ENCODE measurements at regions not wholly inside any gene's neighbourhood (a gene's known extent, or its start where the extent isn't known, plus 50 kb on each side); places are given as distances from the start of the nearest gene placed in this dataset.
"Not testable (repeated sequence)": the region's sequence is repeated elsewhere in the genome, so short reads cannot be mapped to it uniquely, and the experiment has no call there.

DNA sequence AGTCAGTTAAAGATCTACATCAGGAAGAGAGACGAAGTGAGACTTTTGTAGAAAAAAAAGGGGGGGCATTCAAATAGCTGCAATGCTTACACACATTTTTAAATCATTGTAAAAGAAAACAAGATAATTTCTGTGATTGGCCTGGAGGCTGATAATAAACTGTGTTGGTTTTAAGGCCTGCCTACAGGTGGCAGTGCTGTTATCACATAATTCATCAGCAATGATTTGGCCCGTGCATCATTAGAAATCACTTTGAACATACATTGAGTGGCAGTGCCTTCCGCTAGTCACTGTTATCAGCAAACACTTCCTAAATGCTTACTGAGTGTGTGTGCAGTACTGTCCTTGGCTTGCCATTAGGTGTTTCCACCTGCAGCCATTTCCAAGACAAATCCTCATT is 831.9 kb downstream of the TRIML1 start:
- DNase-seq = no peak

DNA sequence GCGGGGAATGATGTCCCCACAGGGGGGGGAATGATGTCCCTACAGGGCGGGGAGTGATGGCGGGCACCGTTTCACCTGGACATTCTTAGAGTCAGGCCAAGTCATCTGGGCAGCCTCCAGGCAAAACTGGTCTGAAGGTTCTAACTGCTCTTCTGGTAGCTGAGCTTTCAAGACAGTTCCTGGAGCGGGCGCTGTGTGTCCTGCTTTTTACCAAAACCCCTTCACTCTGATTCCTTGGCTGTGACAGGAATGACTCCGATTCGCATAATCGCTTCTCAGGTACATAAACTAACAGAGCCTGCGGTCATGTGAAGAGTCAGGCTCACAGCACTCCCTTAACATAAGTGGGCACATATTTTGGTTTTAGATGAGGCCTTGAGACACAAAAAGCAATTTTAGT is 836.0 kb downstream of the TRIML1 start:
- no peak for DNase-seq

DNA sequence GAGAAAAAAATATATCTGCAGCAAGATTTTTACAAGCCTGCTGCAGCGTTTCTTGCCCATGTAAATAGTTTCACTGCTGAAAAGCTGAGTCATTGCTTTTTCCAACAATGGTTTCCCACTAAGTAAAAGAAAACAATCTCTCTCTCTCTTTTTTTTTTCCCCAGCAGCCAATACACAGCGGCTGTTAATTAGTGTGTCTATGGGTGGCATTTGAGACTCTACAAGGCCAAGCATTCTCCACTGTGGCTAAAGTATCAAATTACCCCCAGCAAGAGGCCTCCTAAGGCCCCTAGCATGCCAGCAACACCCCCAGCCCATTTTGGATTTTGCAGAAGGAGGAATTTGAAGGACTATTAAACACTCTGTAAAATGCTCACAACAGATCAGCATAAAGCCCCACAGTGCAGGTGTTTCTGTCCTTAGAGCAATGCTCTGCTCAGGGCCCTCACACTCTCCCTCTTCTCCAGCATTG is 837.4 kb downstream of the TRIML1 start:
- no peak for DNase-seq

DNA sequence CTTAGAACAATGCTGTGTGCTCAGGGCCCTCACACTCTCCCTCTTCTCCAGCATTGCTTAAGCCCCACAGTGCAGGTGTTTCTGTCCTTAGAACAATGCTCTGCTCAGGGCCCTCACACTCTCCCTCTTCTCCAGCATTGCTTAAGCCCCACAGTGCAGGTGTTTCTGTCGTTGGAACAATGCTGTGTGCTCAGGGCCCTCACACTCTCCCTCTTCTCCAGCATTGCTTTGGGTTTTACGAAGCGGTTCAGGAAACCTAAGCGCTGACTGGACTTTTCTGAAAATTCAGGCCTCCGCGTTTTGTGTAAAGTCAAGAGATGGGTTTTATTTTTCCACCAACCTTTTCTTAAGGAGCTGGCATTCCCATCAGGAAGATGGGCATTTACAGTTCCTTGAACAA is 838.0 kb downstream of the TRIML1 start:
- not testable (repeated sequence) for DNase-seq

DNA sequence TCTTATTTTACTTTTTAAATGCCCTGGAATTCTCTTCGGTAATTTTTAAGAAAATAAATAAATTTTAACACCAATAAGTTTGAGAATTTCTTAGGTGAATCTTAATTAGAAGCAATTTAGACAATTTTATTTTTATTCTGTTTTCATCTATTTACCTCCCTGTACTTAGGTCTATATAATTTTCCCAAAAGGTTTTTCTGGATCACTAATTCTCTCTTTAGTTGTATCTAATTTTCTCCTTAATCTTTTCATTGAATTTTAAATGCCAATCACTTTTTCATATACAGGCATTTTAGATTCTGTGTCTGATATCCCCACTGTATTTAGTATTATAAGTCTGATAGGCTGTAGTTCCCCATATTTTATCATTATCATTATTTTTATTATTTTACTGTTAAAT is 845.3 kb downstream of the TRIML1 start:
- no peak for DNase-seq

DNA sequence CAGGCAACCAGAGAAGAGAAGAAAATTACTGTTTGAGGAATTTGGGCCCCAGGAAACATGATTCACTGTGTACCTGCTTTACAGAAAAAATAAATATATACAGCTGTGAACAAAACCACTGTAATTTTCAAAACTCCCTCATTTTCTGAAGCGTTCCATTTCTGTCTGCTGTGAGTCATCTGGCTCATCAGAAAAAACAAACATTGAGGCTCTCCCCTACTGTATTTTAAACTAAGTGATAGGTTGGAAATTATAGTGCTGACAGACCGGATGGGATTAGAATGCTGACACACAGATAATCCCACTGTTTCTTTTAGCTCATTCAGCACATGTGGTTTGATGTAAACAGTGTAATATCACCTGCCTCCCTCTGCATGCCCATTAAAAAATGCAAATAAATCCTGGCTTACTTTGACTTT is 847.0 kb downstream of the TRIML1 start:
- no peak for DNase-seq

DNA sequence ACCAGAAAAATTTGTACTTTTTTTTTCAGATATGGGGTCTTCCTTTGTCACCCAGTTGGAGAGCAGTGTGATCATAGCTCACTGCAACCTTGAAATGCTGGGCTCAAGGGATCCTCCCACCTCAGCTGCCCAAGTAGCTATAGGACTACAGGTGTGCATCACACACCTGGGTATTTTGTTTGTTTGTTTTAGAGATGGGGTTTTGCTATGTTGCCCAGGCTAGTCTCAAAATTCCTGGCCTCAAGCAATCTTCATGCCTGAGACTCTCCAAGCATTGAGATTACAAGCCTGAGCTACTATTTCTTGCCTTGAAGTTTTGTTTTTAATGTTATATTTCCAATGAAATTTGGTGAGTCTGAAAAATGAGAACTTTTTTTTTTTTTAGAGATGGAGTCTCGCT is 847.8 kb downstream of the TRIML1 start:
- no peak for DNase-seq

DNA sequence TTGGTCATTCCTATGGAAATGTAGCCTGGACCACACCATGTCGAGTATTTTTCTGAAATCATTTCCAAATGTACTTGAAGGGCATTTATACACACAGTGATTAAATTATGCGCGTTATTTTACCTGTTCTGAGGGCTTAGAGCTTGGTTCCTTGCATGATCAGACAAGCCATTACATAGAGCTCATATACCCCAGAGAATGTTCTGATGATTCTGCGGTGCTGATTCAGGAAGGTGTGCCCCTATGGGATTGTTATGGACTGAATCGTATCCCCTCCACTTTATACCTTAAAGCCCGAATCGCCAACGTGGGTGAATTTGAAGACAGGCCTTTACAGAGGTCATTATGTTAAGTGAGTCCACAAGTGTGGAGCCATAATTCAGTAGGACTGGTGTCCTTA is 848.9 kb downstream of the TRIML1 start:
- no peak for DNase-seq

DNA sequence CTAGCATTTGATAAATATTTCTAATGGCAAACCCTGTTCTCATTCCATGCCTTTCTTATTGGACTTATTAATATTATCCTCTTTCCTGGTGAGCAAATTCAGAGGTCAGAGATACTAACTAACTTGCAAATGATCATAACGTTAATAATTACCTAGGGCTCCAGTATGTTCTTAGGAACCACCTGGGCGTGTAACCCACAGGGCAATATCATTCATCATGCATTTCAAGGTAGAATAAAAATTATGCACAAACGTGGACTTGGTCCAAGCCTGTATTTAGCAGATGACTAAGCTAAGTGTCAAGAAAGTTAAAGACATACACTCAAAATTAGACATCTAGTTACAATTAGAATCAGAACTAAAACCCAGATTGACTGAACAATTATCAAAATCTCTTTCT is 850.1 kb downstream of the TRIML1 start:
- no peak for DNase-seq

DNA sequence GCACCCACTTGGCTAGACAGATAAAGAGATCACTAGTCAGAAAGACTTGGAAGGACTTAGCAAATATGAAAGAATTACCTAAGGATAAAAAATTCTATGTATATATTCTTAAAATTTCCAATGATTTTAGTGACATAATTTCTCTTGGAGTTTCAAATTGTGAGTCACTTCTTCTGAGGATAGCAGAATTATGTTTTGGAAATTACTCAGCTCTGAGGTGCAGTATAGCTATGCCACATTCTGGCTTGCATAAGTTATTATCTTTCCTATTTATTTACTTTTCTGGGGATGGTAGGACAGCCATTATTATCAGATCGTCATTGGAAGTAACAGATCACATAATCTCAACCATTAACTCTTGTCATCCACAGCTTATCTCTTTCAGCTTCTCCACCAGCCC is 853.5 kb downstream of the TRIML1 start:
- DNase-seq = no peak

DNA sequence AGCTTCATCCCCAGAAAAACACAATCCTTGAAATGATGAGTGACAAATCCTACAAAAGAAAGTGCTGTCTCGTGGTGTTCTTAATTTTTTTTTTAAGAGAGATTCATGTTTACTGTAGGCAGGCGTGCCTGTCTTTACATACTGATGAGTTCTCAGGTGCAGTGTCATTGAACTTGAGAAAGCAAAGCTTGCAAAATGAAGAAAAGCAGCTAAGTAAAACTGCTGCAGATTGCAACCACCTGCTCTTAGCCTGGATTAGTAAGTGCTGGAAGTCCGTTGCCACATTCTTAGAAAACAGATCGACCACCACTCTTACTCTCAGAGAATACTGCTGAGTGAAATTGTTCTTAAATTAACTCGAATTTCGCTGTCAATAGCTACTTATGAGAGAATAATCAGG is 854.6 kb downstream of the TRIML1 start:
- no peak for DNase-seq

DNA sequence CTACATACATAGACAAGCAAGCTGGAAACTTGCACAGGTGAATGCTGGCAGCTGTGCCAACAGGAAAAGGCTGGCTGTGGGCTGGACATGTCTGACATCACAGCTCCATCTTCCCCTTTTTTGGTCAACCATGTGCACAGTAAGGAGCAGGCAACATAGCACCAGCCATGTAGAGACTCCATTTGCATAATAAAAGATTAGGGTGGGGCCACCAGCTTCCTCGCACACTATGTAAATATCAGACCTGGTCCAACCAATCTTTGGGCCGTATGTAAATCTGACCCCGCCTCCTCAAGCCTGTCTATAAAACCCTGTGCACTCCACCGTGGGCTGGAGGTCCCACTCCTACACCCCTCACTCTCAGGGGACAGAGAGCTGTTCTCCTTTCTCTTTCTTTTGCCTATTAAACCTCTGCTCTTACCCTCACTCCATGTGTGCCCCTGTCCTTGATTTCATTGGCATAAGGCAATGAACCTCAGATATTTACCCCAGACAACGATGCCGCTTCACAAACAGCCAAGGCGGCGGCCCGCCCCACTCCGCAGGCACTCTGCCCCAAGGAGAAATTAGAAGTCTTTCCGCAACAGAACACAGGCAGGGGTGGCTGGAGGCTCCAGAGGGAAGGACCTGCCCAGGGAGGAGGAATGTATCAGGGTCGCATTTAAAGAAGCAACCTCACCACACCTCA is 862.2 kb downstream of the TRIML1 start:
- DNase-seq = no peak

DNA sequence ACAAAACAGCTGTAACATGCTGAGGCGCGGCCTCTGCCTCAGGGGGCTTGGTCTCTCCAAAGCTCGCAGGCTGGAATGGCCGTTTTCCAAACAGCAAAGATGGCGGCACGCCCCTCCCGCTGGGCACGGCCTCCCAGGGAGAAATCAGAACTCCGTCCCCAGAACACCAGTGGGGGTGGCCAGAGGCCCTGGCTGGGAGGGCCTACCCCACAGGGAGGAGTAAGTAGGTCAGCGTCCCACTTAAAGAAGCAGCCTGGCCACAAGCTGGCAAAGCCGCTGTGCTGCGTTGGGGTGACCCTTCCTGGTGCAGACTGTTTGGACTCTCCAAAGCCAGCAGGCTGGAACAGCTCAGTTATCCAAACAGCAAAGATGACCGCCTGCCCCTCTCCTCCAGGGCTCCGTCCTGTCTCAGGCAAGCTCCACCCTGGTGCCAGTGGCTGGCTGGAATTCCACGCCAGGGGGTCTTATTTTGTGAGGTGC is 862.8 kb downstream of the TRIML1 start:
- DNase-seq = no peak

DNA sequence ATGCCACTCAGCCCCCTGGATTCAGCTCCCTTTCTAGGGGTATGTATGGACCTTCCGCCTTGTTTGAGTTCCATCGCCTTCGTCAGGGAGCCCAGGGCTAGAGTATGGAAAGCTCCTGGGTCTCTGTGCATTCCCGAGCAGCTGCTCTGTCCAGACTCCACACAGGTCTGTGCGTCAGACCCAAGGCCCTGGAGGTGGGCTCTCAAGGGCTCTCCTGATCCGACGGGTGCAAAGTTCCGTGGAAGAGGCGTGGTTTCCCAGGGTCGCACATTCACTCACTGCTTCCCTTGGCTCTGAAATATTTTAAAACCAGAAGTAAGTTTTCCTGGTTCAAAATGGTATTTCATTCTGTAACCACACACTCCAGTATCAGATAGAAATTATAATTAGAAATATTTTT is 863.2 kb downstream of the TRIML1 start:
- no peak for DNase-seq

DNA sequence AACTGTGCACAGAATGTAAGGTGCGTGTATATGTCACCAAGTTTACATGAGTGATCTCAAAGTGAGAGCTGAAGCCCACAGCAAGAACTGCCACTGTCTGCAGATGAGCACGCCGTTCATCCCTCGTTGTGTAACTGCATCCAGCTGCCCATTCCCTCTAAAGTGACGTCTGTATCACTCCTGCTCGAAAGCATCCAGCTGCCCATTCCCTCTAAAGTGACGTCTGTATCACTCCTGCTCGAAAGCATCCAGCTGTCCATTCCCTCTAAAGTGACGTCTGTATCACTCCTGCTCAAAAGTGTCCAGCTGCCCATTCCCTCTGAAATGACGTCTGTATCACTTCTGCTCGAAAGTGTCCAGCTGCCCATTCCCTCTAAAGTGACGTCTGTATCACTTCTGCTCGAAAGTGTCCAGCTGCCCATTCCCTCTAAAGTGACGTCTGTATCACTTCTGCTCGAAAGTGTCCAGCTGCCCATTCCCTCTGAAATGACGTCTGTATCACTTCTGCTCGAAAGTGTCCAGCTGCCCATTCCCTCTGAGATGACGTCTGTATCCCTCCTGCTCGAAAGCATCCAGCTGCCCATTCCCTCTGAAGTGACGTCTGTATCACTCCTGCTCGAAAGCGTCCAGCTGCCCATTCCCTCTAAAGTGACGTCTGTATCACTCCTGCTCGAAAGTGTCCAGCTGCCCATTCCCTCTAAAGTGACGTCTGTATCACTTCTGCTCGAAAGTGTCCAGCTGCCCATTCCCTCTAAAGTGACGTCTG is 871.4 kb downstream of the TRIML1 start:
- DNase-seq = not testable (repeated sequence)

DNA sequence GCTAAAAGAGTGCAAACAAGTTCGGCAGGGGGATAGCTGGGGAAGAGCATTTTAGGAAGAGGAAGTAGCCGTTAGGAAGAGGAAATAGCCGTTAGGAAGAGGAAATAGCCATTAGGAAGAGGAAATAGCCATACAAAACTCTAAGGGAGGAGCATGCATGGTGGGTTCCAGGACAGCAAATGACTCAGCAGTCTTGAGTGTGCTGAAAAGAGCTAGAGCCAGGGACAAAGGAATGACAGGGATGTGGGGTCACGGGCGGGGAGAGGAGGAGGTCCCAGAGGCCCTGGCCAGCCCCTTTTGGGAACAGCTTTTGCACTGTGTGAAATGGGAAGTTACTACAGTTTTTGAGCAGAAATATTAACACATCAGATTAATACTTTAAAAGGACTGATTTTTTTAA is 882.6 kb downstream of the TRIML1 start:
- DNase-seq = no peak

DNA sequence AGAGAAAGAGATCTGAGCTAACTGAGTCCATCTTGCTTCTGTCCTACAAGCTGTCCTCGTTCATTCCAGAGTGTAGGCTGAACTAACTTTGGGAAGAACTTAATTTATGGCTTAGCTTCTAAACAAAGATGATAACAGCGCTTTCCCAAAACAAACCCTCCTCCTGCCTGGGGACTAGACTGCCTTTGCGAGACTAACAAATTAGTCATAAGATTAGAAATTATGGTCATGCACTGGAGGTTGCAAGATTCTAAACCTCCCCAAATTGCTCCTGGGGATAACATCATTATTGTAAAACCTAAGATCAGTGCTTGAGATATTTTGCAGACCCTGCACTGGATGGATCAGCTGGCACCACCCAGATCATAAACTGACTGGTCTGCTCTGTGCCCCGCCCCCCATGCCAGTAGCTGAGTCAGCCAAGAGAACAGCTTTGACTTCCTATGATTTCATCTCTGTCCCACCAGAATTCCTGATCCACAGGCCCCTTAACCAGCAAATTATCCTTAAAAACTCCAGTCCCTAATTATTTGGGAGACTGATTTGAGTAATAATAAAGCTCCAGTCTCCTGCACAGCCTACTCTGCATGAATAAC is 883.3 kb downstream of the TRIML1 start:
- DNase-seq = no peak

DNA sequence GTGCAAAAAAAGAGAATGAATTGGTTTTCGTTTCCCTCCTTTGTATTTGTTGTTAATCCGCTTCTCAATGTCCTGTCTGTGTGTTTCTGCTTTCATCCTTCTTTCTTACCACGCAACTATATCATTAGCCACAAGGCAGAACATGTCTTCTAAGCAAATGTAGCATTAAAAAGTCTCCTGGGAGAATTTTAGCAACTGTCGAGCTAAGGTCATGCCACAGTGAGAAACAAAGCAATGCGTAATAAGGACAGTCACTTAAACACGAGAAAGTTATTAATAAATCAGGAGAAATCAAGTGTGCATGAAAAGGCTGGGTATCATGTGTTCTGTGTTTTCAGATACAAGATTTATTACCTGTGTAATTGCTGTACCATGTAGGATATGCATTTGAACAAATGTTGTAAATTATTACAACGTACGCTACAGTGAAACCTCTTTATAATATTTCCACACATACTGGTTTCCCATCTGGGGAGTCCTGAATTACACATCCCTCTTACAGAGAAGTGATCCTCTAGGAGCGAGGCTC is 890.8 kb downstream of the TRIML1 start:
- DNase-seq = no peak

DNA sequence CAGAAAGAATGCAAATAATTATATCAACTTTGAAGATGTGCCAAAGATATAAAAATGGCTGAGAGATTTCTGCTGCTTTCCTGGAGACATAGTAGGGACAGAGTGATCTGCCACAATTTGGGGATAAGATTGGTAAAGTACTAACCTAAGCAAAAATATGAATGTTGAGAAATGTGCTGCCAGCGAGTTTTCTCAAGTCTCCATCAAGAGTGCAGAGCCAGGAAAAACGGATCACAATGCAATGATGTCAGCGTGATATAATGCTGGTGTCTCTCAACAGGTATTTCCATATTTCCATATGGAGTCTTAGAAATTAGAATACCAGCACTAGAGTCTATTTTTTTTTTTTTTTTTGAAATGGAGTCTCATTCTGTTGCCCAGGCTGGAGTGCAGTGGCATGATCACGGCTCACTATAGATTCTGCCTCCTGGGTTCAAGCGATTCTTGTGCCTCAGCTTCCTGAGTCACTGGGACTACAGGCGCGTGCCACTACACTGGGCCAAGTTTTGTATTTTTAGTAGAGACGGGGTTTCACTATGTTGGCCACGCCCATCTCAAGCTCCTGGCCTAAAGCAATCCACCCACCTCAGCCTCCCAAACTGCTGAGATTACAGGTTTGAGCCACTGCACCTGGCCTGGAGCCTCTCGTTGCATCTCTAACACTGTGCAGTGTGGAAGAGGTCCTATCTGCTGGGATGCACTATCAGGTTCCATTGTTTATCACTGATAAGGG is 893.5 kb downstream of the TRIML1 start:
- no peak for DNase-seq

DNA sequence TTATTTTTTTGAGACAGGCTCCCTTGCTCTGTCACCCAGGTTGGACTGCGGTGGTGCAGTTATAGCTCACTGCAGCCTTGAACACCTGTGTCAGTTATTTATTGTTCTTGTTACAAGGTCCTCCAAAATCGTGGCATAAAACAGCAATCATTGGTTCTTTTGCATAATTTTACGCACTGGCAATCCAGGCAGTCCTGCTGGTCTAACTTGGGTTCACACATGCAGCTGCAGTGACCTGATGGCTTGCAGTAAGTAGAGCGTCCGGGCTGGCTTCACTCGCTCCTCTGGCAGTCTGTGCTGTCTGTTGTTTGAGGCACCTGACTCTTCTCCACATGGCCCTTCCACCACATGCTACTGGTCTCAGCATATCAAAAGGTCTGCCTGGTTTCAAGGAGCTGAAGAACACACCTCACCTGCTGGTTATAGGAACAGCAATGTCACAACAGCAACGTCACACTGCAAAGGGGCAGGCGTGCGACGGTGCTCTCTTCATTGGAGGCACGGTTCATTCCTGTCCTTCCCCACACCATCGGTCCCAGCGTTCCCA is 894.6 kb downstream of the TRIML1 start:
- no peak for DNase-seq

DNA sequence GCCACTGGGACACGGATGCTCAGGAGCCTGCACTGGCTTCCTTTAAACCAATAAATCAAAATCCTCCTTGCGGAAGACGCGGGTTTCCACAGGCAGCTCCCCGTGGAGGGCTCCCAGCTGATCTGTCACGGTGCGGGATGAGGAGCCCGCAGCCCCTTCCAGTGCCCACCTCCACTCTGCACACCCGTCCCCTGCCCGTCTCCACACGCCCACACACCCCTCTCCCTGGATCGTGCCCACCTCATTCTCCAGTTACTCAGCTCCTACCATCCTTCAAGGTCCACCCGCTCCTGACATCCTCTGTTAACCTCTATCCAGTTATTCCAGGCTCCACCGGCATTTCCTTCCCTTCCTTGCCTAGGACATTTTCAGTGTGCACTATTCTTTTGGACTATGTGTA is 895.9 kb downstream of the TRIML1 start:
- DNase-seq = no peak

DNA sequence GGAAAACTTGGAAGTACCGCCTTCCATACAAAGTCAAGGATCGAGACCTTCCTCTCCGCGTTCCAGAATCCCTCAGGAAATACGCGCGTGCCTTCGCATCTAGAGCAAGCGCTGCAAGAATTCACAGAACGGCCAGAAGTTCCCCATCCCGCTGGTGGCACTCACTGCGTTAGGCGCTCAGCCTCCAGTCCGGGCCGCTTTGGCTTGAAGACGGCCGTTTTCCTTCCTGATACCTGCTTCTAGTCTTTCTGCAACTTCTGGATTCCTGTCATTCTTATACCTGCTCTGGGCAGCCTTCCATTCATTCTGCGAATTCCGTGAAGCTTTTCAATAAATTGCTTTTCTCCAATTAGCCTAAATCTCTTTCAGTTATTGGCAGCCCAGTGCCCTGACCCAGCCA is 896.4 kb downstream of the TRIML1 start:
- DNase-seq = no peak

DNA sequence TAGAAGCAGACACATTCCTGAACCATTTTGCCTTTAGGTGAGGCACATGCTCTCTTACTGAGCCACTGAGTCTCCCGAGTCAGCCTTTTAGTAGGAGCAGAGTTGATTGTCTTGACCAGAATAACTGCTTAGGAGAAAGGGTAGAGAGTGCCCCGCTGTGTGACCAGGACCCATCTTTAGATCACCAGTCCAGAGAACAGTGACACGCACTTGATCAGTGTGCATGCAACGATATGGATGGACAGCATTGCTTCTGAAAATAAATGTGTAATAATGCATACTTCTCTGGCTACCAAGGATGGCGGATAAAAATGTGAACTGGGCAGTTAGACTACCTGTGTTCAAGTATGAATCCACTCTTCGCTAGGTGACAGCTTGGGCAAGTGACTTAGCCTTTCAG is 897.7 kb downstream of the TRIML1 start:
- no peak for DNase-seq

Measured in activated T-cell treated with anti-CD3 and anti-CD28 coated beads for 4 hours (primary cell).